Right atrium auricular region (tissue), 2 donors: ENCODE measurements at regions not wholly inside any gene's neighbourhood (a gene's known extent, or its start where the extent isn't known, plus 50 kb on each side); places are given as distances from the start of the nearest gene placed in this dataset.

ENCODE experiments used
- DNase-seq: peaks from one replicate; pipeline ENCODE4 v3.0.0-alpha.2; 2019; ENCODE audit warnings: low spot score
- H3K27ac ChIP-seq, 2 donors: fragments of 200-600 bp; sonication (generic); 1 replicate in 1 of 2; 2 replicates in 1 of 2; pipeline ENCODE4 v1.5.1; 2016 to 2019
- H3K27me3 ChIP-seq, 2 donors: fragments of 200-600 bp; sonication (generic); one replicate each; pipeline versions ENCODE4 v1.5.1 to v1.6.0; 2017 to 2019
- H3K36me3 ChIP-seq: fragments of 200-600 bp; sonication (generic); one replicate; pipeline ENCODE4 v1.5.1; 2016
- H3K4me1 ChIP-seq, 2 donors: fragments of 200-600 bp; sonication (generic); one replicate each; pipeline versions ENCODE4 v1.5.1 to v1.6.0; 2017 to 2019
- H3K4me3 ChIP-seq, 2 donors: fragments of 200-600 bp; sonication (generic); 1 replicate in 1 of 2; 2 replicates in 1 of 2; pipeline ENCODE4 v1.5.1; 2017 to 2019; ENCODE audit warnings: mild to moderate bottlenecking in 1 of 2, moderate library complexity in 1 of 2
- H3K9me3 ChIP-seq, 2 donors: fragments of 200-600 bp; sonication (generic); one replicate each; pipeline ENCODE4 v1.5.1; 2019
- CTCF ChIP-seq, 2 donors: fragments of 200-600 bp; sonication (generic); IDR thresholded peaks; one replicate each; pipeline ENCODE4 v1.5.1; 2019; ENCODE audit warnings: antibody characterized with exemption in 2 of 2

DNA sequence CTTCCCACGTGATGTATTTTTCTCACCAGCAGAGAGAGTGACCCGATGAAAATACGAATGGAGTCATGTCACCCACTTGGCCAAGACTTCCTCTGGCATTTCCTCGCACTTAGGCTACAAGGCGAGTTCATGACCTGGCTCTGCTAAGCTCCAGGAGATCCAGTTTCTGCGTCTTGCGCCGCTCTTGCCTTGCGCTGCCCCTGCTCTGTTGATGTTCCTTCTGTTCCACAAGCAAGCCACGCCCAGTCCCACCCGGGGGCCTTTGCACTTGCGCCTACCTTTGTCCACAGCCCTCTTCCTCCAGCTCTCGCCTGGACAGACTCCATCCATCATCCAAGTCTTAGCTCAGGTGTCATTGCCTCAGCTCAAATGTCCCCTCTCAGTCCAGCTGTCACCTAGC is 116.3 kb upstream of the SHH start:
- no peak for DNase-seq
- no peak overlapping the region for H3K27ac ChIP-seq
- H3K4me1 ChIP-seq, result no peaks in the 10 kb centered on the region
- no peak for TF ChIP-seq CTCF (IDR thresholded peaks at IDR 0.05)
- no peaks in the 10 kb centered on the region for H3K27me3 ChIP-seq
- no peaks in the 10 kb centered on the region for H3K36me3 ChIP-seq
- no peaks in the 10 kb centered on the region for H3K9me3 ChIP-seq
- H3K4me3 ChIP-seq, result no peak overlapping the region

DNA sequence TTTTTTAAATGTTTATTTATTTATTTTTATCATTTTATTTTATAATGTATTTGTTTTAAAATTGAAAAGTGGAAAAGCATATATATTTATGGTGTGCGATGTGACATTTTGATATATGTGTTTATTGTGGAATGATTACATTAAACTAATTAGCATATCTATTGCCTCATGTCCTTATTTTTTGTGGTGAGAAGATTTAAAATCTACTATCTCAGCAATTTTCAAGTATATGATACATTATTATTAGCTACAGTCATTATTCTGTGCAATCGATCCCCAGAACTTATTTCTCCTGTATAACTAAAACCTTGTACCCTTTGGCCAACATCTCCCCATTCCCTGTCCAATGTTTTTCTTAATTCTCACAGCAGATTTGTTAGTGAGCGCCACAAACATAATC is 115.6 kb upstream of the SHH start:
- DNase-seq, result no peak
- no peaks in the 10 kb centered on the region for H3K27me3 ChIP-seq

DNA sequence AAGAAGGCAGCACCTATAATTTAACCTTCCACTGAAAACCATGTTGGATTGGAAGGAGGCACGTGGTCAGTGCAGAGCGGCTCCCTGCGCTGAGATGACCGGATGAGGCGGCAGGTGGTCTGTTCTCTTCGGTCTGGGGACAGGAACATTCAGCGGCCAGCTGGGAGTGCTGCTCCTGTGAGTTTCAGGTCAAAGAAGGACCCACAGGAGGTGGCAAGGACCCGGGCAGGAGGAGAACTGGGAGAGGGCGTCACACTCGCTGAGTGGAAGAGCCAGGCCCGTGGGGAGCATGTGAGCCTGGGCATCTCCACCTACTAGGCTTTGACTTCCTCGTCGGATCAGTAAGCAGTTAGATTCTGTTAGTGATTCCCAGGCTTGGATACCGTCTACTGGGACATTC is 113.4 kb upstream of the SHH start:
- Histone ChIP-seq H3K4me3 (no peak overlapping the region), H3K4me1 (no peaks in the 10 kb centered on the region), H3K27me3 (no peaks in the 10 kb centered on the region), H3K27ac (no peak overlapping the region), H3K36me3 (no peaks in the 10 kb centered on the region), H3K9me3 (no peaks in the 10 kb centered on the region)
- no peak for DNase-seq
- no peak for TF ChIP-seq CTCF (IDR thresholded peaks at IDR 0.05)

More for the DNA sequence above, 115.6 kb upstream of the SHH start:
- Histone ChIP-seq H3K27ac (no peak overlapping the region), H3K4me1 (no peaks in the 10 kb centered on the region), H3K9me3 (no peaks in the 10 kb centered on the region), H3K4me3 (no peak overlapping the region), H3K36me3 (no peaks in the 10 kb centered on the region)
- TF ChIP-seq CTCF (IDR thresholded peaks at IDR 0.05), result no peak

GRCh38 chr7:155922067-155922816 is 110.0 kb upstream of the SHH start:
- Histone ChIP-seq H3K4me1 (no peaks in the 10 kb centered on the region), H3K9me3 (no peaks in the 10 kb centered on the region), H3K27me3 (no peaks in the 10 kb centered on the region), H3K27ac (no peak overlapping the region), H3K4me3 (no peak overlapping the region), H3K36me3 (no peaks in the 10 kb centered on the region)
- TF ChIP-seq CTCF (IDR thresholded peaks at IDR 0.05), result no peak
- no peak for DNase-seq

DNA sequence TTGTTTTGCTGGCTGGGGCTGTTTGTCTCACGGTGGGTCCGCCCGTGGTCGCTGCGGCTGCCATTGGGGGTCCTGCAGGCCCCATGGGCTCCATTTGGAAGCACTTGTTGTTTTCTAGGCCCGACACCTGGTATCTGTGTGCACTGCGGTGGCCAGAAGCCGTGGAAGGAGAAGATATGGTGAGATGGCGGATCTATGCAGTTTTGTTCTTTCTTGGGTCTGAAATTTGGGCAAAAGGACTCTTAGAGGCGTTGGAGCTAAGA is 109.5 kb upstream of the SHH start:
- H3K9me3 ChIP-seq, result no peaks in the 10 kb centered on the region
- no peak for TF ChIP-seq CTCF (IDR thresholded peaks at IDR 0.05)
- H3K27ac ChIP-seq, result no peak overlapping the region
- DNase-seq, result no peak
- H3K4me3 ChIP-seq, result no peak overlapping the region
- no peaks in the 10 kb centered on the region for H3K4me1 ChIP-seq
- no peaks in the 10 kb centered on the region for H3K27me3 ChIP-seq
- no peaks in the 10 kb centered on the region for H3K36me3 ChIP-seq
